Esophagus squamous epithelium (tissue), 4 donors: ENCODE measurements at regions not wholly inside any gene's neighbourhood (a gene's known extent, or its start where the extent isn't known, plus 50 kb on each side); places are given as distances from the start of the nearest gene placed in this dataset.

Experiments used
- POLR2A ChIP-seq, 4 donors: fragments of 450-650 bp; IDR thresholded peaks; one replicate each; pipeline ENCODE4 v1.6.1; 2017; ENCODE audit warnings: antibody characterized with exemption in 4 of 4, mild to moderate bottlenecking in 4 of 4, moderate library complexity in 3 of 4
- TF ChIP-seq, protein P1 (sequence below), 6 experiments: fragments of 450-650 bp in 4 of 6; fragments of 200-600 bp in 2 of 6; sonication (generic) in 2 of 6; IDR thresholded peaks; one replicate each; pipeline ENCODE4 v1.5.1; 2016 to 2019; ENCODE audit warnings: antibody characterized with exemption in 6 of 6, mild to moderate bottlenecking in 4 of 6, moderate library complexity in 4 of 6

DNA sequence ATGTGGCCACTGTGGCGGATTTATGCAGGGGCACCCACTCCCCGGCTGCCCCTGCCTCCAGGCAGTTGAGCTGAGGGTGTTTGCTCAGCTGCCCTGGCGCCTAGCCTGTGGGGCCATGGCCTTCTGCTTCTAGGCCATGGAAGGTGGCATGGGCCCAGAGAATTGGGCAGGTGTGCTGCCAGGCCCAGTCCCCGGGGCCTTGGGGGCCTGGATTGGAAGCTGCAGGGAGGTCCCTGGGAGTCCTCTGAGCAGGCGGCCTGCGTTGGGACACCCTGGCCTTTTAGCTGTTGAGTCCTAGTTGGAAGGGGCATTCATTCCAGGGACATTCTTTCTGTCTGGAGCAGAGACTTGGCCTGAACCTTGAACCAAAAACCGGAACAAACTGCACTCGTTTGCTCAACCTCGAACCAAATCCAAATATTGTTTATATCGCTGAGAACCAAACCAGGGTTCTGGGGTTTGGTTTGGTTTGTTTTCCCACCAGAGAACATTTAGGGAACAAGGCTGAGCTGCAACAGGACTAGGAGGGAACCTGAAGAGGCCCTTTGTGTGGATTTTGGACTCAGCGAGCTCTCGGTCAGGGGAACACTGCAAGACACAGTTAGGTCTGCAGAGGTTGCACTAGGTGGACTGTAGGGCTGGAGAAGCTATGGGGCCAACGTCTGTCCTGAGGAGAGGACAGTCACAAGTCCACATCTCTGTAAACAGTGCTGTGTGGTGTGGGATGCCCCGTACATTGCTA is 116.8 kb downstream of the BOD1 start:
- TF ChIP-seq, protein P1, sequence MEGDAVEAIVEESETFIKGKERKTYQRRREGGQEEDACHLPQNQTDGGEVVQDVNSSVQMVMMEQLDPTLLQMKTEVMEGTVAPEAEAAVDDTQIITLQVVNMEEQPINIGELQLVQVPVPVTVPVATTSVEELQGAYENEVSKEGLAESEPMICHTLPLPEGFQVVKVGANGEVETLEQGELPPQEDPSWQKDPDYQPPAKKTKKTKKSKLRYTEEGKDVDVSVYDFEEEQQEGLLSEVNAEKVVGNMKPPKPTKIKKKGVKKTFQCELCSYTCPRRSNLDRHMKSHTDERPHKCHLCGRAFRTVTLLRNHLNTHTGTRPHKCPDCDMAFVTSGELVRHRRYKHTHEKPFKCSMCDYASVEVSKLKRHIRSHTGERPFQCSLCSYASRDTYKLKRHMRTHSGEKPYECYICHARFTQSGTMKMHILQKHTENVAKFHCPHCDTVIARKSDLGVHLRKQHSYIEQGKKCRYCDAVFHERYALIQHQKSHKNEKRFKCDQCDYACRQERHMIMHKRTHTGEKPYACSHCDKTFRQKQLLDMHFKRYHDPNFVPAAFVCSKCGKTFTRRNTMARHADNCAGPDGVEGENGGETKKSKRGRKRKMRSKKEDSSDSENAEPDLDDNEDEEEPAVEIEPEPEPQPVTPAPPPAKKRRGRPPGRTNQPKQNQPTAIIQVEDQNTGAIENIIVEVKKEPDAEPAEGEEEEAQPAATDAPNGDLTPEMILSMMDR (IDR thresholded peaks at IDR 0.05), result no peak
- no peak for TF ChIP-seq POLR2A (IDR thresholded peaks at IDR 0.05)
